K562 (cell line): ENCODE measurements at regions not wholly inside any gene's neighbourhood (a gene's known extent, or its start where the extent isn't known, plus 50 kb on each side); places are given as distances from the start of the nearest gene placed in this dataset.

Source experiments
- CREB1 ChIP-seq, 2 experiments: sonication (generic) in 1 of 2; formaldehyde crosslinking in 1 of 2; IDR thresholded peaks; 2 replicates each; pipeline versions ENCODE4 v1.6.1 to v1.8.0; 2012 to 2022; ENCODE audit warnings: inconsistent platforms in 1 of 2, mild to moderate bottlenecking in 1 of 2, missing genetic modification reagents in 1 of 2, moderate library complexity in 1 of 2
- EP300 ChIP-seq: IDR thresholded peaks from 2 replicates; pipeline ENCODE4 v1.6.1; 2012; ENCODE audit warnings: low read length, improper control_type of control experiment
- ETS1 ChIP-seq: conservative IDR thresholded peaks from 2 replicates; pipeline ENCODE4 v1.6.1; 2011; ENCODE audit warnings: low read depth, mild to moderate bottlenecking, low read length; ENCODE audit not compliant: control insufficient read depth
- FOXA1 ChIP-seq: fragments of 450-650 bp; IDR thresholded peaks from 2 replicates; pipeline ENCODE4 v1.6.1; 2016; ENCODE audit warnings: mild to moderate bottlenecking, borderline replicate concordance
- FOXA3 ChIP-seq, 2 experiments: fragments of 450-650 bp in 1 of 2; sonication (generic) in 1 of 2; formaldehyde crosslinking; IDR thresholded peaks in 1 of 2; conservative IDR thresholded peaks in 1 of 2; 2 replicates each; pipeline versions ENCODE4 v1.4.0 to v1.8.0; 2020 to 2022; ENCODE audit warnings: mild to moderate bottlenecking in 2 of 2, missing genetic modification reagents in 1 of 2
- HNRNPLL ChIP-seq: fragments of 200-400 bp; formaldehyde crosslinking; IDR thresholded peaks from 2 replicates; pipeline ENCODE4 v1.6.1; 2017; ENCODE audit warnings: low read length, low read depth, mild to moderate bottlenecking; ENCODE audit not compliant: poor library complexity, severe bottlenecking
- MAFG ChIP-seq: fragments of 450-650 bp; conservative IDR thresholded peaks from 2 replicates; pipeline ENCODE4 v1.6.1; 2016; ENCODE audit warnings: missing genetic modification characterization, missing compliant biosample characterization
- POLR2AphosphoS5 ChIP-seq: IDR thresholded peaks from 2 replicates; pipeline ENCODE4 v1.6.1; 2011; ENCODE audit warnings: mild to moderate bottlenecking, low read depth, low read length, moderate library complexity; ENCODE audit not compliant: control insufficient read depth, insufficient read depth
- TARDBP ChIP-seq: fragments of 450-650 bp; IDR thresholded peaks from 2 replicates; pipeline ENCODE4 v1.6.1; 2016
- TCF7L2 ChIP-seq: fragments of 150-350 bp; IDR thresholded peaks from 2 replicates; pipeline ENCODE4 v1.6.1; 2016; ENCODE audit warnings: low read depth, mild to moderate bottlenecking, low read length, moderate library complexity

- TF ChIP-seq POLR2AphosphoS5: no peak
- no peak for TF ChIP-seq CREB1 (IDR thresholded peaks at IDR 0.05)
- no peak for TF ChIP-seq CREB1 (CRISPR knock-in tag; IDR thresholded peaks at IDR 0.05)
- no peak for TF ChIP-seq EP300
- TF ChIP-seq HNRNPLL: no peak
- TF ChIP-seq FOXA3 (CRISPR knock-in tag; conservative IDR thresholded peaks at IDR 0.05 in 1 of 2, IDR thresholded peaks at IDR 0.05 in 1 of 2): no peak
- TF ChIP-seq ETS1: no peak
- no peak for TF ChIP-seq TCF7L2
- TF ChIP-seq TARDBP: no peak
- TF ChIP-seq MAFG (tag): no peak
- no peak for TF ChIP-seq FOXA1
Measured at GRCh38 chr11:87545858-87546257, 508.1 kb downstream of the TMEM135 start.
